NCI-H2107 treated with DMSO at 0.1 percent for 48 hours (cell line): ENCODE measurements at regions not wholly inside any gene's neighbourhood (a gene's known extent, or its start where the extent isn't known, plus 50 kb on each side); places are given as distances from the start of the nearest gene placed in this dataset.
"Not testable (repeated sequence)": the region's sequence is repeated elsewhere in the genome, so short reads cannot be mapped to it uniquely, and the experiment has no call there.

ENCODE experiments used
- DNase-seq: peaks from one replicate; lab custom pipeline; 2025; ENCODE audit not compliant: unreplicated experiment; lab: John Stamatoyannopoulos, UW

- no peak for DNase-seq
These were observed 169.7 kb upstream of the TBC1D5 start for GRCh38 chr3:17911986-17912760.

- no peak for DNase-seq
These were observed 168.5 kb upstream of the TBC1D5 start for GRCh38 chr3:17910922-17911321.

GRCh38 chr3:17909714-17910113 is 167.3 kb upstream of the TBC1D5 start:
- no peak for DNase-seq

DNA sequence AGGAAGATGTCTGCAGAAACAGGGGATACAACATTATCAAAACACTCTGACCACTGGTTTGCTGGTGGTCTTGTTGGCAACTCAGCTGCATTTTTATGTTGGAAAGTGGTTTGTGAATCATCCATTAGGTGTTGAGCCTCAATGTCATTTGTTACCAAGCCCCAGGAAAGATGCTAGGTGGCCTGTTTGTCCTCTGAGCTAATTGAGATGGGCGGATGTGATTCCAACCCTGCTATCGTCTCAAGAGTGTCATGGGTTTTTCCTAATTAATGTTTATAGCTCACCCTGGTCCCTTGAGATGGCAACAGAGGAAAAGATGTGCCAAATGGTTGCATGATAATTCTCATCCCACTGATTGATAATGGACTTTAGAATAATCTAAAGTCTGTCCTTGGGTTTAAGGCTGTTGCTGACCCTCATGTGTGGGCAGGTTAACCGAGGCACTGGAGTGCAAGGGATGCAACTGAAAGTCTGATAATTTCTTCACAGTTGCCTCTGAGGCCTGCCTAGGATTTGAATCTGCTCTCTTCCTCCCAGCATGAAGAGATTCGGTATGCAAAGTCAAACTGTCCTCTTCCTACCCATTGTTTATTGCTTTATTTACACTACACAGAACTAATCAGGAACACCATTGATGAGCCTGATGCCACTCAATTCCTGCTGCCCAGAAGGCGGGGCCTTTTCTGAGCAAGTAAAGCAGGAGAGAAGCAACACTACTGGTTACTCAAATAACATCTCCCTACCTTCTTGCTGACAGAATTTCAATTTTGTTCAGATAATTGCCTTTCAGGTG is 166.2 kb upstream of the TBC1D5 start:
- DNase-seq, result no peak

DNA sequence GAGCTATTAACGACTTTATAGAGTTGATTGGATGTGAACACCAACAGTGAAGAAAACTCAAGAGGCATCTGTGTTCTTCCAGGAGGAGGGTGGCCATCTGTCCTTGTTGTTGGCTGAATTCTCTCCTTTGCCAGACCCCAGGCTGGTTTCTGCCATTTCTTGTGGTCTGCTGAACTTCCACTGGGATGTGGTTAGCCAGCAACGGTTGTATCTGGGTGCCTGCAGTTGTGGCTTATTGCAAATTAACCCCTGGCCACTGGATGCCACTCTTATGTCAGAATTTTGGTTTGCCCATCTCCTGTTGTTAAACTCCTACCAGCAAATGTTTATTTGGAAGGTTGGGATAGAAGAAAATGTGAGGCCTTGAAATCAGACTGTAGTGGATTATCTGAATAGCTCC is 163.6 kb upstream of the TBC1D5 start:
- no peak for DNase-seq

DNA sequence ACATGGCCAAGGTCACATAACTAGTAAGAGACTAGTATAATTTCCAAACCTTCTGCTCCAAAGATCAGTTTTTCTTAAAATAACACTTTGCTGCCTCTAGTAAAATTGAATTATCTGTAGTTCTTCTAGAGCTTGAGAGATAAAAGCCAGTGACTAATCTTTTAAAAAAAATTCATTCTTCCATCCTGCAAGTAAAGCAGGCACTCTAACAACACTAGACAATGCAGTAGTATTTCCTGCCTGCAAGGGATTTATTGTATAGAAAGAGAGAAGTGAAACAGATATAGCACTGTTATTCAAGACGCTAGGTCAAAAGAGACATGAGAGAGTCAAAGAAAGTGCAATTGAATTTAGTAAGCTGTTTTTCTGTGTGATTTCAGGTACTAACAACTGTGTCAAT is 159.5 kb upstream of the TBC1D5 start:
- DNase-seq, result no peak

- DNase-seq, result no peak
These were observed 152.1 kb upstream of the TBC1D5 start for GRCh38 chr3:17894434-17895060.

GRCh38 chr3:17891139-17891856 is 148.9 kb upstream of the TBC1D5 start:
- DNase-seq, result no peak

DNA sequence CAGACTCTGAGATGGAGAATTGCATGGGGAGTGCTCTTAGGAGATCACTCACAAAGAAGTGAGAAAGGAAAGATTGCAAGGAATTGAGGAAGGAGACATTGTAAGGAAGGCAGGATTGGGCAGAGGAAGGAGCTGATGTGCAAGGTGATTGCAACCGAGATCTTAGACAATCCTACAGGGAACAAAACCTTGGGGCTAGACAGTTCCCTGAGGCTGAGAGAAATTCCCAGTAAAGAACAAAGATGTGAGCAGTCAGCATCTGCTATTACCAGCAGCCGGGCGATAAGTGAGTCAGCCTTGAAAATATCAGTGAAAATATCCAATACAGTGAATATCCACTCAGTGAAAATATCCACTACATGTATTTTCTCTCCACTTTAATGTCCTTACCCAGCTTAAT is 143.6 kb upstream of the TBC1D5 start:
- no peak for DNase-seq

DNA sequence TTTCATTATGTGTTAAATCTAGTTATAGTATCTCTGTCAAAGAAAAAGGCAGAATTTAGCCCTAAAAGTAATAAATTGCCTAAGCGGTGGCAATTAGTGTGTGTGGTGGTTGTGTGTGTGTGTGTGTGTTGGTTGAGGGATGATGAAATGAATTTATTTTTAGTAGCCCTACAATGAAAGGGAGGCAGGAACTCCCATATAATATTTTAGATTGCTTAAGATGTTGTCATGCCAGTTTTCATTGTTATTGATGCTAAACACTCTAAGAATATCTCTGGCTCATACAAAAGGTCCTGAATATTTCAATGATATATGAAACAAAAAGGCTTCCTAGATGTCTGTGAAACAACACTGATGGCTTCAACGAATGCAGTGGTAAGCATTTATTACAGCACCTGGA is 140.6 kb upstream of the TBC1D5 start:
- no peak for DNase-seq

DNA sequence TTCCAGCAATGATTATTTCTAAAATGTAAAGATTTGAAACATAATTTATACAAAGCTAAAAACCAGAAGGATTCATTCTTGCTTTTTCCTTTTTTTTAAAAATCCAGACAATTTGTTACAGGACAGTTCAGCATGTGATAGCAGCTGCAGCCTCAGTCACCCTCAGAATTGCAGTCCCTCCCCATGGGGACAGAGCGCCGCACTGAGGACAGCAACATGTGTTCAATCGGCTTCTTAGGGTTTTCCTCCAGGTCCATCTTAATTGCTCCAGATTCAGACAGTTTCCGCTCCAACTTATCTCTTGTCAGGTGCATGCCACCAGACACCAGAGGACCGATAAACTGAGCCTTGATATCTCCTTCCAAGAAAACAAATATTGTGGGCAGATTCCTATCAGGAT is 134.9 kb upstream of the TBC1D5 start:
- no peak for DNase-seq

- DNase-seq, result no peak
These were observed 132.2 kb upstream of the TBC1D5 start for GRCh38 chr3:17874636-17875035.

GRCh38 chr3:17872457-17872856 is 130.0 kb upstream of the TBC1D5 start:
- no peak for DNase-seq

GRCh38 chr3:17865631-17866030 is 123.2 kb upstream of the TBC1D5 start:
- no peak for DNase-seq

GRCh38 chr3:17861476-17861875 is 119.0 kb upstream of the TBC1D5 start:
- no peak for DNase-seq

- not testable (repeated sequence) for DNase-seq
These were observed 118.5 kb upstream of the TBC1D5 start for GRCh38 chr3:17860840-17861471.

- DNase-seq, result peak; percentile 0
These were observed 109.8 kb upstream of the TBC1D5 start for GRCh38 chr3:17852217-17852616.

- DNase-seq, result peak; percentile 1
These were observed 108.0 kb upstream of the TBC1D5 start for GRCh38 chr3:17850448-17850847.

GRCh38 chr3:17848102-17848501 is 105.7 kb upstream of the TBC1D5 start:
- DNase-seq, result no peak

GRCh38 chr3:17847156-17847555 is 104.7 kb upstream of the TBC1D5 start:
- no peak for DNase-seq

DNA sequence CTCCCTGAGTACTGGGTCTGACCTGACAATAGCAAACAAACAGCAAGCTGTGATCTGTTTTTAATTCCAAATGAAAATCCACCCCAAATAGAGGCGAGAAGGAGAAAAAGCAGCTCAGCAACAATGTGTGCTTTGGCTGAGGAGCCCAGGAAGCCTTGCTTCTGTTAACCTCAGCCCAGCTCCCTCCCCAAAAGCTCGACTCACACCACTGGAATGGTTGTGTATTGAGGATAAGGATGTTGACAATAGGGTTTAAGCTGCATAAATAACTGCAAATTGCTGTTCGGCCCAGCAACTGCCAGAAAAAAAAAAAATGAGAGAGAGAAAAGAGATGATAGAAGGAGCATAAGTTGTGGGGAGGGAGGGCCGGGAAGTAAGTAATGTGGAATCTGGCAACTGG is 104.0 kb upstream of the TBC1D5 start:
- DNase-seq, result no peak
